ENCODE measurements at regions not wholly inside any gene's neighbourhood (a gene's known extent, or its start where the extent isn't known, plus 50 kb on each side); places are given as distances from the start of the nearest gene placed in this dataset.

DNA sequence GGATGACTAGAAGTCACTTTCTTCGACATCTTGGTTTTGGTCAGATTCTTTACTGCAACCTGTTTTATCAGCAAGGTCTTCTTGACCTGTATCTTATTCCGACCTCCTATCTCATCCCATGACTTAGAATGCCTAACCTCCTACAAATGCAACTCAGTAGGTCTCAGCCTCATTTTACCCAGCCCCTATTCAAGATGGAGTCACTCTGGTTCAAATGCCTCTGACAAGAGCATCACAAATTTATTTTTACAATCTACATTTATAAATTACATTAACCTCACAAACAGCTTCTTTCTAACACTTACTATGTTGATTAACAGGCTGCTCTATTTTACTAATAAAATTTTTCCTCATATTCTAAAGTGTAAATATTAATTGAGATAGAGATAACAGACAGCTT is 867.0 kb upstream of the CNTN5 start (continued):
- TF ChIP-seq NR2F2 (IDR thresholded peaks at IDR 0.05): no peak

DNA sequence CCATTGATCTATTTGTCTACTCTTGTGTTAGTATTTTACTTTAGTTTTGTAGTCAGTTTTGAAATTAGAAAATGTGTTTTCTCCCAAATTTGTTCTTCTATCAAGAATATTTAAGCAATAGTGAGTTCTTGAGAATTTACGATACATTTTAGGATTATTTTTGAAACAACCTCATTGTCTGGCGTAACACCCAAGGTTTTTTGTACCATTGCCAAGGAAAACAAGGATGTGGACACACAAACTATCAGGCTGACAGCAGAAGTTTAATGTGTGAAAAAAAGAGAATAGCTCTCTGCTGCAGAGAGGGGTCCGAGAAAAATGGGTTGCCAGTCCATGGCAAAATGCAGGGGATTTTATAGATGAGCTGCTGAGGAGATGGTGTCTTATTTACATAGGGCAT is 865.1 kb upstream of the CNTN5 start:
- no peak overlapping the region for H3K27ac ChIP-seq (ENCODE audit: low read depth in 1 of 2, low read length in 2 of 2)
- no peak overlapping the region for H3K4me3 ChIP-seq (ENCODE audit: low read depth in 1 of 3, low read length in 3 of 3)
- H3K36me3 ChIP-seq (ENCODE audit: control insufficient read depth in 4 of 4, insufficient read depth in 3 of 4, low read depth in 1 of 4, low read length in 3 of 4): no peaks in the 10 kb centered on the region
- H3K9ac ChIP-seq (ENCODE audit: low read depth in 1 of 2, low read length in 2 of 2): no peak overlapping the region
- no peak for TF ChIP-seq SP1 (IDR thresholded peaks at IDR 0.05)
- no peaks in the 10 kb centered on the region for H3K9me3 ChIP-seq (ENCODE audit: control insufficient read depth in 4 of 4, low read length in 3 of 4)
- no peaks in the 10 kb centered on the region for H3K27me3 ChIP-seq (ENCODE audit: control insufficient read depth in 4 of 4, insufficient read depth in 4 of 4, low read length in 3 of 4)
- 76% methylated on average over 3 of the region's 3 CpGs for WGBS
- H3K4me1 ChIP-seq (ENCODE audit: control insufficient read depth in 4 of 4, insufficient read depth in 4 of 4, low read length in 3 of 4): no peaks in the 10 kb centered on the region
- no peak for DNase-seq (ENCODE audit: low spot score)

DNA sequence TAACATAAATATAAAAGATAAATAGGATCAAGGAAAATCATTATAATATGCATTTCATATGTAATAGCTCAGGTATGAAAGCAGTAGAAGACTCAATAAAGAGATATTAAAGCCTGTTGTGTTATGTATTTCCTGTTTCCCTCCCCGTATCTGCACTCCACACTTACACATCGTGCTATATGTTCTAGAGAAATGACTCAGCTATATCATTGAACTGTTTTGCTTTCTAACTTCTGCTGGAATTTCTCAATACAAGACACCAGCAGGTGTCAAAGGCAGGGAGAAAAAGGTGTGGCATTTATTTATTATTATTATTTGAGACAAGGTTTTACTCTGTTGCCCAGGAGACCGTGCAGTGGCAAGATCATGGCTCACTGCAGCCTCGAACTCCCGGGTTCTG is 842.8 kb upstream of the CNTN5 start:
- no peak overlapping the region for H3K27ac ChIP-seq (ENCODE audit: low read depth in 1 of 2, low read length in 2 of 2)
- 62% methylated on average over 5 of the region's 5 CpGs for WGBS
- H3K9ac ChIP-seq (ENCODE audit: low read depth in 1 of 2, low read length in 2 of 2): no peak overlapping the region
- H3K27me3 ChIP-seq (ENCODE audit: control insufficient read depth in 4 of 4, insufficient read depth in 4 of 4, low read length in 3 of 4): no peaks in the 10 kb centered on the region
- H3K9me3 ChIP-seq (ENCODE audit: control insufficient read depth in 4 of 4, low read length in 3 of 4): no peaks in the 10 kb centered on the region
- no peaks in the 10 kb centered on the region for H3K36me3 ChIP-seq (ENCODE audit: control insufficient read depth in 4 of 4, insufficient read depth in 3 of 4, low read depth in 1 of 4, low read length in 3 of 4)
- H3K4me3 ChIP-seq (ENCODE audit: low read depth in 1 of 3, low read length in 3 of 3): no peak overlapping the region
- H3K4me1 ChIP-seq (ENCODE audit: control insufficient read depth in 4 of 4, insufficient read depth in 4 of 4, low read length in 3 of 4): no peaks in the 10 kb centered on the region
- TF ChIP-seq, protein P1, sequence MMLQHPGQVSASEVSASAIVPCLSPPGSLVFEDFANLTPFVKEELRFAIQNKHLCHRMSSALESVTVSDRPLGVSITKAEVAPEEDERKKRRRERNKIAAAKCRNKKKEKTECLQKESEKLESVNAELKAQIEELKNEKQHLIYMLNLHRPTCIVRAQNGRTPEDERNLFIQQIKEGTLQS (IDR thresholded peaks at IDR 0.05): no peak
- TF ChIP-seq HNF4A (conservative IDR thresholded peaks at IDR 0.05): no peak
- TF ChIP-seq, protein P2, sequence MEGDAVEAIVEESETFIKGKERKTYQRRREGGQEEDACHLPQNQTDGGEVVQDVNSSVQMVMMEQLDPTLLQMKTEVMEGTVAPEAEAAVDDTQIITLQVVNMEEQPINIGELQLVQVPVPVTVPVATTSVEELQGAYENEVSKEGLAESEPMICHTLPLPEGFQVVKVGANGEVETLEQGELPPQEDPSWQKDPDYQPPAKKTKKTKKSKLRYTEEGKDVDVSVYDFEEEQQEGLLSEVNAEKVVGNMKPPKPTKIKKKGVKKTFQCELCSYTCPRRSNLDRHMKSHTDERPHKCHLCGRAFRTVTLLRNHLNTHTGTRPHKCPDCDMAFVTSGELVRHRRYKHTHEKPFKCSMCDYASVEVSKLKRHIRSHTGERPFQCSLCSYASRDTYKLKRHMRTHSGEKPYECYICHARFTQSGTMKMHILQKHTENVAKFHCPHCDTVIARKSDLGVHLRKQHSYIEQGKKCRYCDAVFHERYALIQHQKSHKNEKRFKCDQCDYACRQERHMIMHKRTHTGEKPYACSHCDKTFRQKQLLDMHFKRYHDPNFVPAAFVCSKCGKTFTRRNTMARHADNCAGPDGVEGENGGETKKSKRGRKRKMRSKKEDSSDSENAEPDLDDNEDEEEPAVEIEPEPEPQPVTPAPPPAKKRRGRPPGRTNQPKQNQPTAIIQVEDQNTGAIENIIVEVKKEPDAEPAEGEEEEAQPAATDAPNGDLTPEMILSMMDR (IDR thresholded peaks at IDR 0.05; ENCODE audit: low read depth, low read length, missing input control): no peak
- no peak for DNase-seq (ENCODE audit: low spot score)

DNA sequence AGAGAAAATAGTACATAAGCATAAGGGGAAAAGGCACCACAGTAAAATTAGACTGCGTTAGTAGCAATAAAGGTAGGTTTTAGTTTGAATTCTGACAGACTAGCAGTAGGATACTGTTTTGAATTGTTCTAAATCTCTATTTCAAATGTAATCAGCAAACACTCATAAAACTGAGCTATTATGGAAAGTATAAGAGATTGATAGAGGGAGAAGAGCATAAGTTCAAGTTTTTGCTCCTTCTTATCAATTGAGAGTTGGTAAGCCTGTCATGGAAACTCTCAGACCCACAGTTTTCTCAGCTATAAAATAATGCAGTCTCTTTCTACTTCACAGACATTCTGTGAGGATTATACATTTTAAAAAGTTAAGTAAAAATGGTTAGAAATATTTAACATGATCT is 840.2 kb upstream of the CNTN5 start:
- H3K27me3 ChIP-seq (ENCODE audit: control insufficient read depth in 4 of 4, insufficient read depth in 4 of 4, low read length in 3 of 4): no peaks in the 10 kb centered on the region
- no peak overlapping the region for H3K4me3 ChIP-seq (ENCODE audit: low read depth in 1 of 3, low read length in 3 of 3)
- no peaks in the 10 kb centered on the region for H3K4me1 ChIP-seq (ENCODE audit: control insufficient read depth in 4 of 4, insufficient read depth in 4 of 4, low read length in 3 of 4)
- H3K9me3 ChIP-seq (ENCODE audit: control insufficient read depth in 4 of 4, low read length in 3 of 4): peaks cover 0 to 2% (median 0%) of the 10 kb centered on the region in 4 donors
- TF ChIP-seq, protein P3, sequence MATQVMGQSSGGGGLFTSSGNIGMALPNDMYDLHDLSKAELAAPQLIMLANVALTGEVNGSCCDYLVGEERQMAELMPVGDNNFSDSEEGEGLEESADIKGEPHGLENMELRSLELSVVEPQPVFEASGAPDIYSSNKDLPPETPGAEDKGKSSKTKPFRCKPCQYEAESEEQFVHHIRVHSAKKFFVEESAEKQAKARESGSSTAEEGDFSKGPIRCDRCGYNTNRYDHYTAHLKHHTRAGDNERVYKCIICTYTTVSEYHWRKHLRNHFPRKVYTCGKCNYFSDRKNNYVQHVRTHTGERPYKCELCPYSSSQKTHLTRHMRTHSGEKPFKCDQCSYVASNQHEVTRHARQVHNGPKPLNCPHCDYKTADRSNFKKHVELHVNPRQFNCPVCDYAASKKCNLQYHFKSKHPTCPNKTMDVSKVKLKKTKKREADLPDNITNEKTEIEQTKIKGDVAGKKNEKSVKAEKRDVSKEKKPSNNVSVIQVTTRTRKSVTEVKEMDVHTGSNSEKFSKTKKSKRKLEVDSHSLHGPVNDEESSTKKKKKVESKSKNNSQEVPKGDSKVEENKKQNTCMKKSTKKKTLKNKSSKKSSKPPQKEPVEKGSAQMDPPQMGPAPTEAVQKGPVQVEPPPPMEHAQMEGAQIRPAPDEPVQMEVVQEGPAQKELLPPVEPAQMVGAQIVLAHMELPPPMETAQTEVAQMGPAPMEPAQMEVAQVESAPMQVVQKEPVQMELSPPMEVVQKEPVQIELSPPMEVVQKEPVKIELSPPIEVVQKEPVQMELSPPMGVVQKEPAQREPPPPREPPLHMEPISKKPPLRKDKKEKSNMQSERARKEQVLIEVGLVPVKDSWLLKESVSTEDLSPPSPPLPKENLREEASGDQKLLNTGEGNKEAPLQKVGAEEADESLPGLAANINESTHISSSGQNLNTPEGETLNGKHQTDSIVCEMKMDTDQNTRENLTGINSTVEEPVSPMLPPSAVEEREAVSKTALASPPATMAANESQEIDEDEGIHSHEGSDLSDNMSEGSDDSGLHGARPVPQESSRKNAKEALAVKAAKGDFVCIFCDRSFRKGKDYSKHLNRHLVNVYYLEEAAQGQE (IDR thresholded peaks at IDR 0.05): no peak
- TF ChIP-seq RXRA (IDR thresholded peaks at IDR 0.05) (no peak), EGR1 (IDR thresholded peaks at IDR 0.05; ENCODE audit: low read depth in 2 of 2) (no peak), JUND (IDR thresholded peaks at IDR 0.05) (no peak), GABPA (IDR thresholded peaks at IDR 0.05 in 1 of 2, conservative IDR thresholded peaks at IDR 0.05 in 1 of 2) (no peak), SP1 (IDR thresholded peaks at IDR 0.05) (no peak)
- no peaks in the 10 kb centered on the region for H3K36me3 ChIP-seq (ENCODE audit: control insufficient read depth in 4 of 4, insufficient read depth in 3 of 4, low read depth in 1 of 4, low read length in 3 of 4)
- no peak for DNase-seq (ENCODE audit: low spot score)
- H3K27ac ChIP-seq (ENCODE audit: low read depth in 1 of 2, low read length in 2 of 2): no peak overlapping the region
- H3K9ac ChIP-seq (ENCODE audit: low read depth in 1 of 2, low read length in 2 of 2): no peak overlapping the region
- WGBS: 71% methylated on average over 1 of the region's 1 CpG
